GM18907 (cell line): ENCODE measurements at regions not wholly inside any gene's neighbourhood (a gene's known extent, or its start where the extent isn't known, plus 50 kb on each side); places are given as distances from the start of the nearest gene placed in this dataset.

Source experiments
- ATAC-seq: cut with Tn5 transposase; IDR thresholded peaks from one replicate; pipeline ENCODE4 v1.9.1; 2021; ENCODE audit warnings: mild to moderate bottlenecking, moderate library complexity; ENCODE audit not compliant: unreplicated experiment

DNA sequence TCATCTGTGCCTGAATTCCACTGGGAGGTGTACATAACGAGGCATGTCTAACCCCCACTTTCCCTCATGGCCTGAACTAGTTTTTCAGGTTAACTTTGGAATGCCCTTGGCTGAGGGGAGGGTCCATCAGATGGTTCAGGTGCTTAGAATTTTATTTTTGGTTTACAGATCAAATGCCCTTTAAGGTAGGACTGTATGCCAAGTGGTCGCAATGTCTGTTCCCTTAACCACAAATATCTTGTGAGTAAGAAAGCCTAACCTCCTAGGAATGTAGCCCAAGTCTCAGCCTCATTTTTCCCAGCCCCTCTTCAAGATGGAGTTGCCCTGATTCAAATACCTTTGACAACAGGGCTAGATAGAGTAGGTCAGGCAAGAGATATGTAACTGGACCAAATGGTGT is 78.4 kb downstream of the RNASET2 start:
- ATAC-seq, result no peak

DNA sequence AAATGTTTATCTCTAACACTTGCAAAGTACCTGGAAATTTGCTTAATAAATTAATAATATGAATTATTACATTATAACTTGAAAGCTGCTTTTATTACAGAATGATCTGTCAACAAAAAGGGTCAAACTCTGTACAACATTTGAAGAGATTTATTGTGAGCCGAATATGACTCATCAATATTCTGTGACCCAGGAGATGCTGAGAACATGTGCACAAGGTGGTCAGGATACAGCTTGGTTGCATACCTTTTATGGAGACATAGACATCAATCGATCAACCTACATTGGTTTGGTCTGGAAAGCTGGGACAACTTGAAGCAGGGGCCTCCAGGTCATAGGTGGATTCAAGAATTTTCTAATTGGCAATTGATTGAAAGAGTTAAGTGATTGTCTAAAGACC is 79.0 kb downstream of the RNASET2 start:
- no peak for ATAC-seq

DNA sequence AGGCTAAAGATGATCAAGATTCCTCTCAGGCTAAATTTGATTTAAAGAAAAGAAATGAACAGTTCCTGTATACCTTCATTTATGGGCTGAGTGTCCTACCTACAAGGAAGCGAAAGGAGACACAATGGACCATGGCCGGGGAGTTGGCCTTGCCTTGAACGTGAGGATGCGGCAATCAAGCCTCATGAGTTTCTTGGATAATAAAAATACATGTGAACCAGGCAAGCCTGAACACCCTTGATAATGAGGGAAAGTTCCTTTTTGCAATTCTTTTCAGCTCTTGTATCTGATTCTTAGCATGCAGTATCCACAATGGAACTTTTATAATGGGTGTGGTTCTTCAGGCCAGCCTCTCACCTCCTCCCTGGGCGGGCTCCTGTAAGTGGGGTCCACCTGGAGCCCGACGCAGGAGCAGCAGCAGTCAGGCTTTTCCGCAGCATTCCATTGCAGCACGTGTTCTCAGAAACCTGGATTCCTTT is 83.8 kb downstream of the RNASET2 start:
- ATAC-seq, result no peak

DNA sequence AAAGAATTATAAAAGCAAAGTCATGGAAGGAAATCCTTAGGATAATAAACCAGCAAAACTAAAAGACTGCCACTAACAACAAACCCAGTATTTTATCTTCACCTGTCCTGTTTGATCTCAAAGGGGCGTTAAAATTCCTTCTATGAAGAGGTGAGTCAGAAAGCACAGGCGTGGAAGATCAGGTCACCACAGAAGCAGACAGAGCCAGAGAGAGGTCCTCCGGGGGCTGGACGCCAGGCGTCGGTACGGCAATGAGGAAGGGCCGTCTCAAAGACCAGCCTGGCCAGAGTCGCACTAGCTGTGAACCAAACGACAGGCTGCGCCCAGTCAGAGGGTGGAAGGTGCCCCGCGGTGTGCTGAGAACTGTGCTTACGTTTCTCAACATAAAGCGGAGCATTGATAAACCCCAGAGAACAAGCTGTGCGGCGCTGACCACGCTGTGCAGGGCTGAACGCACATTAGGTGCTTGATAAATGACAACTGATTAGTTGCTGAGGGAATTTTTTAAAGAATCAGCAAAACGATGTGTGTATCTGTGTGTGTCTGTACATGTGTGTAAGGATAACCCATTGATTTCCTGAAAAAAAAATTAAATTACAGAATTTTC is 85.6 kb downstream of the RNASET2 start:
- no peak for ATAC-seq

DNA sequence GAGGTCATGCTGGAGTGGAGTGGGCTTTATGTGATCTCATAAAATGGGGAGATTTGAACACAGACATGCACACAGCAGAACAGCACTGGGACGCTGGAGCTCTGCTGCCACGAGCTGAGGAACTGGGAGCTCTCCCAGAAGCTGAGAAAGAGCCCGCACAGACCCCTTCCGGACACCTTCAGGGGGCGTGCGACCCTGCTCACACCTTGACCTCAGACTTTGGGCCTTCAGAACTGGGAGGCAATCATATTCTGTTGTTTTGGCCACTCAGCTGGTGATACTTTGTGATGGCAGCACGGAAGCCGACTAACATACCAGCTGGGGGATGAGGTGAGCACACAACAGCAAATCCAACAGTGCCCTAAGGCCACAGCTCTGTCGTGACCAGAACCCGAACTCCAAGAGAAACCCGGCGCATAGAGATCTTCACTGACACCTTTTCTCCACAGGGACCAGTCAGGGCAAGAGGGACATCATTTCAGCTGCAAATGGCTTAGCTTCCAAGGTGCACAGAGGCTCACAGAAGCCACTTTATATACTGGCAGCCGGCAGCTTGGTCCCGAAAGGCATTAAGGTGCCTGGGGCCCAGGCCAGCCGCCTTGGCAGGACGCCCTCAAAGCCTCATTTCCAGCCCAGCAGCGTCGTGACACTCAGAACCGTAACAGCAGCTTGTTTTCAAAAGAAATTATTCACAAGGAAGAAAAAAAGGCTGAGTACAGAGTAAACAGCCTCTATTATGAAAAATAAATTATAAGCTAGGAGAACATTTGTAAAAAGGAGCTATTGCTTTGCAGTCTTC is 89.3 kb downstream of the RNASET2 start:
- no peak for ATAC-seq

DNA sequence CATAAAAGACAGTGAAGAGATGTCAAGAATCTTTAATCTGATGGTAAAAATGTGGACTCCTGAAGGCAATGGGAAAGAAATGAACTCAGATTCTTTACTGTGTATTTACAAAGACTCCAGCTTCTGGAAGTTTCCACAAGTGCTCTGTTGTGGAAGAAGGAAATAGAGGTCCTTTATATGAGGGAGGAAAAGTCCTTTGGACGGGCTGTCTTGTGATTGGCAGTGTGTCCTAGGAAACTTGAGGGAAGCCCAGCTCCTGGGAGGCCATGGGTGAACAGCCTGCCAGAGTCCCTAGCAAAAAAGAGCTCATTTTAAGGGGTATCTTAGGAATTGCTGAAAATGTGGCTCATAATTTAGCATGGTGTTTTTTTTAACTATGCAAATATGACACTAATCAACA is 92.0 kb downstream of the RNASET2 start:
- no peak for ATAC-seq

DNA sequence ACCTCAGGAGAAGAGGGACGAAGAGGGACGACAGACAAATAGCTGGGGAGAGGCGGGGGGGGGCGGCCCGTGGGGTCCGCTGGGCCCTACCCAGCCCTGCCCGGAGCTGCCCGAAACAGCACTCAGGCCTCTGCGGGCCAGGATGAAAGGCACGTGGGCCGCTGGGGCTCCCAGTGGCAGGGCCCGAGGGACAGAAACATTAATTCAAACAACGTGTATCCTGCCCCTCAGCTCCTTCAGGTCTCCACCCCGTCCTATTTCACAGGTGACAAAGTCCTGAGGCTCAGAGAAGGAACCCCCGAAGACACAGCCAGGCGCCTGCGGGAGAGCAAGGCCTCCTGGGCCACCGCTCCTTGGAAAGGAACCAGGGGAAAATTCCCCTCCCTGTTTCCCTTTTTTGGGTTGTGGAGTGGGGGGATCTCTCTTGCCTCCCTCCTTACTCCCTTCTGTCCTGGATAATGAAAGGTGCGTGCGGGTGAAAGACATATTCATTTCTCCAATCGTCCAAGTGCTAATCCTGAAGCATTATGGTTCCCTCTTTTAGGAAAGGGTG is 93.3 kb downstream of the RNASET2 start:
- peak; percentile 32 for ATAC-seq

DNA sequence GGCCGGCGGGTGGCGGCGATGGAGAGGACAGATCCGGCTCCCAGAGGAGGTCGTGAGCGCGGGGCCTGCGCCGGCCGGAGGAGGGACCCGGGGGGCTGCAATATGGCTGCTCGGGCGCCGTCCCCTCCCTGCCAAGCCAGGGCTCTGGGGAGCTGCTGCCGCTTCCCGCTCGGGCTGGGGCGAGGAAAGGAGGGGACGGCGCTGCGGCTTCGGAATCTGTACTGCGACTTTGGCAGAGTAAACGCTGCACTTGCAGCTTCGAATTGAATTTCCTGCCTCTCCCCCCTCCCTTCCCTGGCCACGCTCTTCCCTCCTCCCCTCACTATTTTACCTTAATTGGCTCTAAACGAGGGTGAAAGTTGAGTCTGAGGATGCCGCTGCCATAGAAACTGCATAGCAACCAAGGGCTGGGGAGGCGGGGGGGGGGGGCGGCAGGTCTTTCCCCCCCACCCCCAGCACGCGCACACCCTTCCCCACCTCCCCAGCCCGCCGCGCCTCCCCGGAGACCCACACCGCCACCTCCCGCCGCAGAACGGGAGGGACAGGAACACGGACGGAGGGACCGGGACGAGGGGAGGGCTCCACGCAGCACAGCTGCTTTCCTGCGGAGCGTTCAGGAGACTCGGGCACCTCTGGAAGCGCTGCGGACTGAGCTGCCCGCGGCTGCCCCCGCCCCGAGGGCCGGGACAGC is 93.9 kb downstream of the RNASET2 start:
- peak; percentile 62 for ATAC-seq

DNA sequence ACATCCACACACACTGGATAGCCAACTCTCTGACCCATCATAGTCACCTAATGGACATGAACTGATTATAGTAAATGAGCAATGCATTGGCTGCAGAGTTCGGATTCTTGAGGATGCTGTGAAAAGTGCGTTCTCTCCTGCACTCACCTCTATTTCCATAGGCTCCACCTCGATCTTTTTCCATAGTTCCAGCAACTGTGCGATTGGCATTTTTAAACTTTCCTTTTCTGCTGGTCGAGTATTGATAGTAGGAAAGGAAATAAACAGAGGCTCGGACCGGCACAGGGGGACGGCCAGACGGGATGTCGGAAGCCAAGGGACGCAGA is 94.4 kb downstream of the RNASET2 start:
- no peak for ATAC-seq

DNA sequence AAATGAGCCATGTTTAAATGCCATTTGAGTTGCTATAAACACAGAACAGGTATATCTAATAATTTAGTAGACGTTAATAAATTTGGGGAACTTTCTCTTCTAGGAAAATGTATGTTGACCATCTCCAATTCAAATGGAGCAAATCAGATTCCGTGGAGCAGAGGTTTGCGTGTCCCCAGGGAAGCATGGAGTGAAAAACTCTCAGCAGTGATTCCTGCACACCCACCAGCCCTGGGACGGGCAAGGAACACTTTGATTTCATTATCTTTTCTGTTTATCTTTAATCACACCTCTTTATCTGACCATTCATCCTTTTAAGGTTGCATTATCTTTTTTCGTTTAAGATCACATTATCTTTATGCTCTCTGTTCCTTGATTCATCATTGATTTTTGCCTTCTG is 95.0 kb downstream of the RNASET2 start:
- ATAC-seq, result no peak

DNA sequence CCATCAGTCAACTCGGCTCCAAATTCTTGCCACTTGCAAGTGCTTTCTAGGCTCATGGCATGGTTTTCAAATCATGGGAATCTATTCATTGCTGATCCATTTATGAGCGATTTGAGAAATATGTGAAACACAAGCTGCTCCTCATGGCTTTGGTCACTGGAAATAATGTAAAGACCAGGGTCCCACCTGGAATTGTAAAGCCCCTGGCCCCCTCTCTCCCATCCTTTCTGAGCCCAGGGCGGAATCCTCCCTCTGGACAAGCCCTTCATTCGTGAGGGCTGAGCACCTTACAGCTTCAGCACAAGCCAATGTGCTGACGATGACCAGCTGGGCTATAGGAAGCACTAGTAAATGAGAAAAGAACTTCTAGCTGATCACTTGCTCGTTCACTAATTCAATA is 96.0 kb downstream of the RNASET2 start:
- no peak for ATAC-seq

DNA sequence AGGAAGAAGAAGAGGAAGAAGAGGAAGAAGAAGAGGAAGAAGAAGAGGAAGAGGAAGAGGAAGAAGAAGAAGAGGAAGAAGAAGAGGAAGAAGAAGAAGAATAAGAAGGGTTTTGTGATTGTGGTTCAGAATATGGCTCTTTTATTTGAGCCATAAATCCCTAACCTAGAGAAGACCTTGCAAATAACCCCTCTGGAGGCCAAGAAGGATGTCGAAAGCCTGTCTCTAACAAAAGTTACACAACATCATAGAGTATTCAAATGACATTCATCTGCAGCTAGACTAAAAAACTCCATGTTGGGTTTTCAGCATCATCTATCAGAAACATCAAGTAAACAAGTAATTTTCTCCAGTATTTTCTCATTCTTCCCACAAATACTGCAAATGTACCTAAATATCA is 100.9 kb downstream of the RNASET2 start:
- no peak for ATAC-seq

DNA sequence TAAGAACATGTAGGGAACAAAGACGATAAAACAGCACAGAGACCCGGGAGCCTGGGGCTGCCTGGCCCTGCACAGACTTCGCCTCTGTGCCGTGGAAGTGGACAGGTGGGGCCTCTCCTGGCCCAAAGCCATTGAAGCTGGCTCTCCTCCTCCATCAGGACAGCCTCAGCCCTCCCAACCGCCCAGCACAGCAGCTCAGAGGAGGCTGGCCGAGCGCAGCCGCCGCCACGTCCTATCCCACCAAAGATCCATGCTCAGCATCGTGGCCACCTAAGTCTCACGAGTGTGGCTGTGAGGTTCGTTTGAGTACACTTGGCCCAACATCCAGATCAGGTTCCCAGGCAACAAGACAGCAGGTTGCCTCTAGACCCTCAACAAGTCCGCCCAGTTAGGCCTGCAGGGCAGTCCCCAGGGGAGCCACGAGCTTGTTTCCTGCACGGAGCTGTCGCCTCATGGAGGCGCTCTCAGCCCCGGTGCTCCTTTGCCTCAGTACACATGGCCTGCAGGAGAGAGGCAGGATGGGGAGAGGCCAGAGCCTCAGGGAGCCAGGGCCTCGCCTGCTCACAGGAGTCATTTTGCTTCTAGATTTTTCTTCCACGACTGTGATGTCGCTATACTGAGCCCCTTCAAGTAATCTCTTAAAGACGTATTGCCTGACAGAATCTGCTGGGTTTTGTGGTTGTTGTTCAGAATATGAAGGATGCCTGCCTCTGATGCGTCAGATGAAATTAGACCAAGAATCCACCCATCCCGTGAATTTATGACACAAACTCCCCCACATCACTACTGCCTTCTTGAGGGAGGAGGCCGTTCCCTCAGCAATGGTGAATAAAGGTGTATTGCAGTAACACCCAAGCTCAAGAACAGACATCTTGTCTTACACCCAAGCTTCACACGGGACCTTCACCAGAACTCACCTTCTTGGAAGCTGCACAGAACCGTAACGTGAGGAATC is 102.7 kb downstream of the RNASET2 start:
- ATAC-seq, result no peak

DNA sequence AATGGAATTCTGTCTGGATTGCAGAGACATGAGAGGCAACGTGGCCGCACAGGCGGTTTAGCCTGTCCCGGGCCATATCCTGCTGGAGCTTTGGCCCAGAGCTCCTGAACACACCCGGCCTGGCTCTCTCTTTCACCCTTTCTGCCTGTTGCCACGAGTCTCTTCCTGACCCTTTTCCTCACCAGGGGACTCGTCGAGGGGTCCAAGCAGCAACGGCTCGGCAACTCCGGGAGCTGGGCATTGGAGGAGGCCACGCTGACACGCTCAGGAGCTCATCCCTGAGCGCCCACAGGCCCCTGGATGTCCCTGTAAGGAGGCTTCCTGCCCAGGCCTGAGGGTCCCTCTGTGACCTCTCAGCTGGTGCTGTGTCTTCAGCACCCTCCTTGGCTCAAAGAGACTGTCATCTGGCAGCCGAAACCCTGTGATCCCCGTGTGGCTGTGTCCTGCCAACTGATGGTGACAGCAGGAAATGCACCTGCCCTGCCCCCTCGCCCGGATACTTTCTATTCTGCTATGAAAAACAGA is 103.8 kb downstream of the RNASET2 start:
- ATAC-seq, result peak; percentile 60

DNA sequence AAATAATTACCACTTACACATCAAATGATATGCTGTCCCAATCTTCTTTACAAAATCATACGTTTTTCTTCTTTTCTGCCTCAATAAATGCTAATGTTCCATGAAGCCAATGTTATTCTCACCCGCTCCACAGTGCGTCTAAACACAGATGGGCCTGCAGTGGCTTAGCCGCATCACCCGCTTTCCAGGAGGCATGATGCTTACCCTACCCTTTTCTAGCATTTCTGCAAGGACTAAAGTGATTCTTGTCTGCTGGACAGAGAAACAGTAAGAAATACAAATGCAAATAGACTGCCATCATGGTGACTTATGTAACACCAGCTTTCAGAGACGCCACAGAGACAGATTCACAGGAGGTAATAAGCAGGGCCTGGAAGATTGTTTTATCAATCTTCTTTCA is 104.4 kb downstream of the RNASET2 start:
- no peak for ATAC-seq

DNA sequence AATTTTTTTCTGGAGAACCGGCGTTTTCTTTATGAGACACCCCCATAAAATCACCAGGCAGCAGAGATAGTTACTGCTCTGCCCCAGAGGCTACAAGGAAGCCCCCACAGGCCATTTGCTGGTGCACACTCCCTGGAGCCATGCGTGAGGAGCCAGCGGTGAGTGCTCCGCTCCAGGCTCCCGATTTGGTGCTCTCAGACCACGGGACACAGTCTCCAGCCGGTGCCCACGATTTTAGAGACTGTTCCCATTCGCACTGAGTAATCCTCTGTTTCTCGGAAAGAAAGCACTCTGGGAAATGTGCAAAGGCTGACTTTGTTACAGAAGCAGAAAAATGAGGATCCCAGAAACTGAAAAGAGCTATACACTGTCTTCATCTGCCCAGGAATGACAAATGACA is 104.9 kb downstream of the RNASET2 start:
- ATAC-seq, result no peak

DNA sequence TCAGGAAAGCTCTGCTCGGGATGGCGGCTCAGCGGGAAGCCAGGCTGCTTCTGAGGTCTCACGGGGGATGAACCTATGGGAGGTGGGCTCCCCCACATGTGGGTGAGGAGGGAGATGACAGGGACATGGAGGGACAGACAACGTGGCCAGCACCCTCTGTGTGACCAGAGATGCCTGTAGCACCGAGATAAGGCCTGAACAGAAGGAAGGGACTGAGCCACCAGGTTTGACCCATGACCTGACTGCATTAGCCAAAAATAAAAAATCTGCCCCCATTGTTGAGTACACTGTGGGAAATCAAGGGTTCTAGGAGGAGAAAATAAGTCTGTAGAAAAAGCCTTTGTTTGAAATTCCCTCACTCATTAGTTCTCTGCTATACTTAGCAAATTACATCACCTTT is 105.7 kb downstream of the RNASET2 start:
- no peak for ATAC-seq

DNA sequence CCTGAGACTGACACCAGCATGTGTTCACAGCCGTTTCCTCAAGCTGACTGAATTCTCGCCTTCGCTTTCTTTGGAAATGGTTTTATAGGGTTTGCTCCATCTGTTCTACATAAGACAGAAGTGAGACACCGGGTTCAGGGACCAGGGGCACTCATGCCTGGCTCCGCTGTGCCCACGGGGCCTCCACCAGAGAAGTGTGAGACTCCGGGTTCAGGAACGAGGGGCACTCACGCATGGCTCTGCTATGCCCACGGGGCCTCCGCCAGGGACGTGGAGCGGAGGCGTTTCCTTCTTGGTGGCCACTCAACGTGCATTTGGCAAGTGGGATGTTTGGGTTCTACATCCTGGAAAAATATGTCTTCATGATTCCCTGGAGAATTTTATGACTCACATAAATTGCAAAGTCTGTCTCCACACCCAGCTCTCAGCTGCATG is 106.6 kb downstream of the RNASET2 start:
- ATAC-seq, result no peak

DNA sequence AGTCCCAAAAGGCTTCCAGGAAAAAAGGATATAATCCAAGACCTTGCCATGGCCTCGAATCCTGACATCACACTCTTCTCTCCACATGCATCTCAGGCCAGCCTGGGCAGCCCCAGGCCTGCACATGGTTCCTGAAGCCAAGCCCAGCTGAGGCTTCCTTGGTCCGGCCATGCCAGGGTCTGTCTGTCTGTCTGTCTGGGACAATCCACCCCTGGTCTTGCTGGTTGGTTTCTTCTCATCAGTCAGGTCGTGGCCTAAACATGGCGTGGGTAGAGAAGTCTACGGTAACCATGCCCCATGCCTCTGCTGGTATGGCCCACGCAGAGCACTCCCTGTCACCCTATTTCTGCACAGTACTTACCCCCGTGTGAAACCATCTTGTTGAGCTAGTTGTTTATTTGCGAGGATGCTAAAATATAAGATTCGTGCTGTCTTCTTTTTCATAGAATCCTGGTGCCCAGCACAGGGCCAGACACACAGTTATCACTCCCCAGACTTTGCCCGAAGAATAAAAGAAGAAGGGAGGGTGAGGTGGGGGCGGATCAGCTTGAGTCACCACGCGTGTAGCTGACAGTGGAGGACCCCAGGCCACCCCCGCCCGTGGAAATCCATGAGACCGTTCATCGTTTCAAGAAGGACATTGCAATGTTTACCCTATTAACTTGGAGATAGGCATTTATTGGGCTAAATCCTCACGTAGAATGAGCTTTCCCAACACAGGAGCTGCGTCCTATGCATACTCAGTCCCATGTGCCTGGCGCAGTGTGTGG is 107.2 kb downstream of the RNASET2 start:
- ATAC-seq, result no peak
